GM23338 (cell line): ENCODE measurements at regions not wholly inside any gene's neighbourhood (a gene's known extent, or its start where the extent isn't known, plus 50 kb on each side); places are given as distances from the start of the nearest gene placed in this dataset.

Experiments
- ATAC-seq: fragments of 200-7000 bp; cut with Tn5 transposase; 3 replicates; pipeline ENCODE4 v1.9.1; 2020
- DNase-seq: peaks from one replicate; pipeline ENCODE4 v3.0.0-alpha.2; 2015; ENCODE audit warnings: low spot score
- H2AFZ ChIP-seq: fragments of 200-600 bp; sonication (generic); 2 replicates; pipeline ENCODE4 v1.8.0; 2016; ENCODE audit warnings: antibody characterized with exemption, mild to moderate bottlenecking, moderate library complexity
- H3F3A ChIP-seq: fragments of 200-600 bp; sonication (generic); replicated peaks from 2 replicates; pipeline ENCODE4 v1.8.0; 2017; ENCODE audit warnings: antibody characterized with exemption, mixed run types, low read depth
- H3K27ac ChIP-seq: fragments of 200-600 bp; sonication (generic); 2 replicates; pipeline ENCODE4 v1.6.1; 2016; ENCODE audit warnings: low read depth
- H3K27me3 ChIP-seq: fragments of 200-600 bp; sonication (generic); 2 replicates; pipeline ENCODE4 v1.8.0; 2016; ENCODE audit warnings: mild to moderate bottlenecking, mixed run types, moderate library complexity; ENCODE audit not compliant: insufficient read depth
- H3K36me3 ChIP-seq: fragments of 200-600 bp; sonication (generic); 2 replicates; pipeline ENCODE4 v1.8.0; 2016; ENCODE audit warnings: mild to moderate bottlenecking; ENCODE audit not compliant: insufficient read depth
- H3K4me1 ChIP-seq: fragments of 200-600 bp; sonication (generic); 2 replicates; pipeline ENCODE4 v1.8.0; 2016; ENCODE audit warnings: mild to moderate bottlenecking, moderate library complexity; ENCODE audit not compliant: insufficient read depth
- H3K4me2 ChIP-seq: fragments of 200-600 bp; sonication (generic); 2 replicates; pipeline ENCODE4 v1.7.1; 2017; ENCODE audit warnings: mixed run types
- H3K4me3 ChIP-seq: fragments of 200-600 bp; sonication (generic); 2 replicates; pipeline ENCODE4 v1.6.1; 2016; ENCODE audit warnings: mixed run types
- H3K79me2 ChIP-seq: fragments of 200-600 bp; sonication (generic); replicated peaks from 2 replicates; pipeline ENCODE4 v1.8.0; 2017; ENCODE audit warnings: mild to moderate bottlenecking; ENCODE audit not compliant: insufficient read depth
- H3K9me2 ChIP-seq: fragments of 200-600 bp; sonication (generic); 2 replicates; pipeline ENCODE4 v1.8.0; 2017; ENCODE audit not compliant: insufficient read depth
- H4K20me1 ChIP-seq: fragments of 200-600 bp; sonication (generic); replicated peaks from 2 replicates; pipeline ENCODE4 v1.8.0; 2017; ENCODE audit warnings: mild to moderate bottlenecking; ENCODE audit not compliant: insufficient read depth
- H3K27ac Mint-ChIP-seq: 2 replicates; pipeline ENCODE4 v1.8.0; 2020; ENCODE audit warnings: inconsistent platforms, mild to moderate bottlenecking, moderate library complexity, mixed read lengths
- H3K27me3 Mint-ChIP-seq: 3 replicates; pipeline ENCODE4 v1.8.0; 2022; ENCODE audit warnings: low read depth, mild to moderate bottlenecking, moderate library complexity, mixed read lengths, inconsistent platforms; ENCODE audit not compliant: insufficient read depth, poor library complexity
- H3K36me3 Mint-ChIP-seq: 3 replicates; pipeline ENCODE4 v1.8.0; 2021; ENCODE audit warnings: low read depth, mild to moderate bottlenecking, inconsistent platforms, moderate library complexity, mixed read lengths
- H3K4me1 Mint-ChIP-seq: 3 replicates; pipeline ENCODE4 v1.8.0; 2020; ENCODE audit warnings: mild to moderate bottlenecking, inconsistent platforms, mixed read lengths
- H3K4me3 Mint-ChIP-seq: 3 replicates; pipeline ENCODE4 v1.8.0; 2021; ENCODE audit warnings: moderate library complexity, mild to moderate bottlenecking, inconsistent platforms, mixed read lengths
- H3K9me3 Mint-ChIP-seq: 3 replicates; pipeline ENCODE4 v1.8.0; 2020; ENCODE audit warnings: moderate library complexity, mild to moderate bottlenecking, inconsistent platforms, mixed read lengths
- CREB1 ChIP-seq: fragments of 250-450 bp; sonication (Bioruptor Pico); IDR thresholded peaks from 2 replicates; pipeline ENCODE4 v1.5.0; 2020; ENCODE audit warnings: low read depth, mild to moderate bottlenecking, moderate library complexity
- CTCF ChIP-seq, 2 experiments: fragments of 200-600 bp in 1 of 2; sonication (generic) in 1 of 2; conservative IDR thresholded peaks; 2 replicates each; pipeline versions ENCODE4 v1.5.1 to v1.6.1; 2016 to 2017; ENCODE audit warnings: antibody characterized with exemption in 2 of 2, low read depth in 2 of 2, mild to moderate bottlenecking in 2 of 2, moderate library complexity in 1 of 2
- ETS1 ChIP-seq: IDR thresholded peaks from 2 replicates; pipeline ENCODE4 v1.6.1; 2016; ENCODE audit warnings: antibody characterized with exemption
- EZH2 ChIP-seq: fragments of 200-600 bp; sonication (generic); IDR thresholded peaks from one replicate; pipeline ENCODE4 v1.8.0; 2017; ENCODE audit warnings: antibody characterized with exemption, mild to moderate bottlenecking, low read depth; ENCODE audit not compliant: unreplicated experiment
- EZH2phosphoT487 ChIP-seq: fragments of 200-600 bp; sonication (generic); IDR thresholded peaks from one replicate; pipeline ENCODE4 v1.8.1; 2018; ENCODE audit warnings: antibody characterized with exemption; ENCODE audit not compliant: unreplicated experiment
- JUNB ChIP-seq: IDR thresholded peaks from one replicate; pipeline ENCODE4 v1.6.1; 2016; ENCODE audit warnings: antibody characterized with exemption; ENCODE audit not compliant: unreplicated experiment
- NANOG ChIP-seq: IDR thresholded peaks from 2 replicates; pipeline ENCODE4 v1.6.1; 2016; ENCODE audit warnings: antibody characterized with exemption, borderline replicate concordance
- POLR2AphosphoS5 ChIP-seq: IDR thresholded peaks from 2 replicates; pipeline ENCODE4 v1.6.1; 2016; ENCODE audit warnings: antibody characterized with exemption, low read depth
- REST ChIP-seq: IDR thresholded peaks from one replicate; pipeline ENCODE4 v1.6.1; 2018; ENCODE audit warnings: antibody characterized with exemption; ENCODE audit not compliant: unreplicated experiment
- STAT1 ChIP-seq: IDR thresholded peaks from one replicate; pipeline ENCODE4 v1.6.1; 2016; ENCODE audit warnings: antibody characterized with exemption; ENCODE audit not compliant: unreplicated experiment
- ZNF114 ChIP-seq: fragments of 250-450 bp; sonication (Bioruptor Pico); IDR thresholded peaks from 2 replicates; pipeline ENCODE4 v1.5.0; 2020; ENCODE audit warnings: mild to moderate bottlenecking, moderate library complexity
- ZNF331 ChIP-seq: fragments of 250-450 bp; sonication (Bioruptor Pico); IDR thresholded peaks from 2 replicates; pipeline ENCODE4 v1.5.0; 2020; ENCODE audit warnings: low read depth, mild to moderate bottlenecking, moderate library complexity
- ZNF462 ChIP-seq: fragments of 250-450 bp; sonication (Bioruptor Pico); IDR thresholded peaks from 2 replicates; pipeline ENCODE4 v1.5.0; 2020; ENCODE audit warnings: mild to moderate bottlenecking, moderate library complexity

- peaks cover 5% of the 10 kb centered on the region; the same call in 1 of the 3 replicates for H3K9me3 Mint-ChIP-seq
- no peak overlapping the region for H3K4me3 ChIP-seq
- TF ChIP-seq STAT1 (no peak), EZH2 (no peak), CTCF (conservative IDR thresholded peaks at IDR 0.05; ENCODE audit: low read depth in 2 of 2) (no peak; a peak in 1 of 4 replicates), ZNF462 (CRISPR knock-in tag) (no peak), POLR2AphosphoS5 (no peak), JUNB (no peak), CREB1 (CRISPR knock-in tag) (no peak), ZNF114 (CRISPR knock-in tag) (no peak), NANOG (no peak), ETS1 (no peak), REST (no peak), EZH2phosphoT487 (no peak), ZNF331 (no peak)
- H3K27me3 Mint-ChIP-seq = no peaks in the 10 kb centered on the region
- H3F3A ChIP-seq = no peaks in the 10 kb centered on the region
- H3K4me1 Mint-ChIP-seq = peaks cover 5% of the 10 kb centered on the region
- H3K4me3 Mint-ChIP-seq = no peak overlapping the region
- peaks cover 6% of the 10 kb centered on the region; the same call in 2 of the 3 replicates for H3K36me3 Mint-ChIP-seq
- H3K36me3 ChIP-seq = no peaks in the 10 kb centered on the region
- H3K79me2 ChIP-seq = no peaks in the 10 kb centered on the region
- DNase-seq (peak; percentile 7), ATAC-seq (no peak)
- H3K27ac ChIP-seq = no peak overlapping the region
- H3K4me1 ChIP-seq = no peaks in the 10 kb centered on the region
- no peak overlapping the region for H2AFZ ChIP-seq
- H4K20me1 ChIP-seq = no peaks in the 10 kb centered on the region
- H3K9me2 ChIP-seq = no peaks in the 10 kb centered on the region
- H3K4me2 ChIP-seq = no peak overlapping the region
- no peaks in the 10 kb centered on the region for H3K27me3 ChIP-seq
- H3K27ac Mint-ChIP-seq = no peak overlapping the region
Observed at GRCh38 chr4:102420563-102421398, 75.5 kb upstream of the SLC39A8 start.
